ENCODE measurements at regions not wholly inside any gene's neighbourhood (a gene's known extent, or its start where the extent isn't known, plus 50 kb on each side); places are given as distances from the start of the nearest gene placed in this dataset.
"Not testable (repeated sequence)": the region's sequence is repeated elsewhere in the genome, so short reads cannot be mapped to it uniquely, and the experiment has no call there.

DNA sequence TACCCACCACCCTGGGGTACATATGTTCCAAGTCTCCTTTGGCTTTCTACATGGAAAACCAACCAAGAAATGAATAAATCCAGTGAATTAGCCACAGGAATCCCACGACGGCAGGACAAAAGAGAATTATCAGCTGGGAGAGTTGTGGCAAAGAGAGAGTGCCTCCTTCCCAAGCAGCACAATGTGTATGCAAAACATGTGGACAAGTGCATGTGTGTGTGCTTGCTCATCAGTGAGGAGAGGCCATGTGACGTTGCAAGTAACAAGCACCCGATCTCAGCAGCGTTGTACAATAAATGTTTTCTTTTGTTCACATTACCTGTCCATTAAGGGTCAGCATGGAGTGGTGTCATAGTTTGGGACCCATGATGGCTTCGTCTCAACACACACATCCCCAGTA is 50.0 kb upstream of the EMX2 start:
- no peak for DNase-seq
- H3K4me3 Mint-ChIP-seq: no peak overlapping the region
- ChIA-PET CTCF (no interaction called here), POLR2A (no interaction called here)
- peaks cover 23% of the 10 kb centered on the region for H3K27me3 Mint-ChIP-seq
- no peaks in the 10 kb centered on the region for H3K36me3 Mint-ChIP-seq
- H3K4me1 Mint-ChIP-seq (ENCODE audit: low read depth): no peaks in the 10 kb centered on the region
- H3K27ac Mint-ChIP-seq: no peak overlapping the region
- H3K9me3 Mint-ChIP-seq: no peaks in the 10 kb centered on the region
- intact Hi-C loops (cut with micrococcal nuclease): no loop called here

DNA sequence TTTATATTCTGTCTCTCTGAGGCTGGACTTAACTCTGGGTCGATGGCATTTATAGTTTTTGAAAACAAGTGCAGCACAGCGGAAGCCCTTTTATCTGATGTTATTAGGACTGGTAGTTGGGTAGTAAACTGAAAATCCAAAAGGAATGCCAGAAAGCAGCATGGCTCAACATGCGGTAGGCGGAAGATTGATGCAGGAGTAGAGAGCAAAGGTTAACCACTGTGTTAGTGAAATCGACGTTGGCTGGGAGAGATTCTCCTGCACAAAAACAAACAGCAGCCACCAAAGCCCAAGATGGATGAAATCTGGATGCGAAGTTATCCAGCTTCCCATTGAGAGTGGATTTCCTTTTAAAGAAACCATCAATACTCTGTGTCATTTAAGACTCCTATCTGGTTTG is 54.5 kb upstream of the EMX2 start:
- ChIA-PET POLR2A (no interaction called here), CTCF (no interaction called here)
- Mint-ChIP-seq H3K9me3 (no peaks in the 10 kb centered on the region), H3K27me3 (peaks cover 7% of the 10 kb centered on the region), H3K36me3 (no peaks in the 10 kb centered on the region), H3K4me1 (ENCODE audit: low read depth) (no peaks in the 10 kb centered on the region), H3K4me3 (no peak overlapping the region), H3K27ac (no peak overlapping the region)
- DNase-seq: no peak
- intact Hi-C loops (cut with micrococcal nuclease): no loop called here

DNA sequence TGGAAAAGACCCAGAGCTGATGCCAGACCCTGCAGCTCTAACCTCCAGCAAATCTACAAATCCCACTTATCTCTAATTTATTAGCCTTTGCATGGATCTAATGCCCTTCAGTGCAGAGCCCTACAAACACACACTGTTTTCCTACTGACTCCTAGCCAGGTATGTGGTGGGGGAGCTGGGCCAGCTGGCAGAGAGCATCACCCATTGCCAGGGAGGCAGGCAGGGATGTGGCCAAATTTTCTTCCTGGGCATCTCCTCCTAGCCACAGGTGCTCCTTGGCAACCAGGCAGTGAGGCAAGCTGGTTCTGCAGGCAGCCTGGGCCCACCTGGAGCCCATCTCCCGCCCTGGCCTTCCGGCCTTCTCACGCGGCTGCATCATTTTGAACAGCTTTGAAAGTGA is 55.9 kb upstream of the EMX2 start:
- ChIA-PET CTCF (interaction anchor here (1.0 kb wide), 1 partner anchor 10 kb away, joined by 3 read pairs; no protein-coding TSS in a partner anchor), POLR2A (no interaction called here)
- intact Hi-C loops (cut with micrococcal nuclease): no loop called here
- H3K9me3 Mint-ChIP-seq: no peaks in the 10 kb centered on the region
- peaks cover 7% of the 10 kb centered on the region for H3K27me3 Mint-ChIP-seq
- no peak overlapping the region for H3K4me3 Mint-ChIP-seq
- DNase-seq: no peak
- H3K27ac Mint-ChIP-seq: no peak overlapping the region
- no peaks in the 10 kb centered on the region for H3K4me1 Mint-ChIP-seq (ENCODE audit: low read depth)
- no peaks in the 10 kb centered on the region for H3K36me3 Mint-ChIP-seq

GRCh38 chr10:117483056-117483590 is 59.4 kb upstream of the EMX2 start:
- no peak overlapping the region for H3K4me3 Mint-ChIP-seq
- POLR2A ChIA-PET: no interaction called here
- DNase-seq: no peak
- intact Hi-C loops (cut with micrococcal nuclease): no loop called here
- H3K27ac Mint-ChIP-seq: no peak overlapping the region
- peaks cover 4% of the 10 kb centered on the region for H3K27me3 Mint-ChIP-seq
- H3K9me3 Mint-ChIP-seq: no peaks in the 10 kb centered on the region
- H3K36me3 Mint-ChIP-seq: no peaks in the 10 kb centered on the region
- no peaks in the 10 kb centered on the region for H3K4me1 Mint-ChIP-seq (ENCODE audit: low read depth)
- CTCF ChIA-PET: no interaction called here

GRCh38 chr10:117481011-117481410 is 61.5 kb upstream of the EMX2 start:
- H3K4me1 Mint-ChIP-seq (ENCODE audit: low read depth); DNase-seq; CTCF ChIA-PET; intact Hi-C loops (cut with micrococcal nuclease); H3K4me3 Mint-ChIP-seq; H3K27ac Mint-ChIP-seq; POLR2A ChIA-PET; H3K9me3 Mint-ChIP-seq; H3K36me3 Mint-ChIP-seq: not testable (repeated sequence)
- H3K27me3 Mint-ChIP-seq: peaks cover 11% of the 10 kb centered on the region

DNA sequence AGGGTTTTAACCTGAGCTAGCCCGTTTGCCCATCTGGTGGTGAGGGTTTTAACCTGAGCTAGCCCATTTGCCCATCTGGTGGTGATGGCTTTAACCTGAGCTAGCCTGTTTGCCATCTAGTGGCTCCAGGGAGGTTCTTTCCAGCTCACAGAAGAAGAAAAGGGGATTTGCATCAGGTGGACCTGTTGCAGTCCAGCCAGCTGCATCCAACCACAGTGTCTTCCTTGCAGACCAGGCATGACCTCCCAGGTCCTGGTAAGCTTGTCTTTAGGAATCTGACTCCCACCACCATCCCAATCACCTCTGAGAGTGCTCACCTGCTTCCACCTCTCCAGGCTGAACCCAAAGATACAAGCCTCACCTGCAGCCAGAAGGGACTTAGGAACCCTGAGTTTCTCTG is 62.4 kb upstream of the EMX2 start:
- CTCF ChIA-PET: interaction anchor here (0.8 kb wide), 1 partner anchor 263 kb away, joined by 3 read pairs; no protein-coding TSS in a partner anchor
- no peaks in the 10 kb centered on the region for H3K36me3 Mint-ChIP-seq
- H3K4me3 Mint-ChIP-seq: no peak overlapping the region
- no peak for DNase-seq
- peaks cover 11% of the 10 kb centered on the region for H3K27me3 Mint-ChIP-seq
- H3K9me3 Mint-ChIP-seq: no peaks in the 10 kb centered on the region
- H3K4me1 Mint-ChIP-seq (ENCODE audit: low read depth): no peaks in the 10 kb centered on the region
- POLR2A ChIA-PET: no interaction called here
- no peak overlapping the region for H3K27ac Mint-ChIP-seq
- intact Hi-C loops (cut with micrococcal nuclease): no loop called here

DNA sequence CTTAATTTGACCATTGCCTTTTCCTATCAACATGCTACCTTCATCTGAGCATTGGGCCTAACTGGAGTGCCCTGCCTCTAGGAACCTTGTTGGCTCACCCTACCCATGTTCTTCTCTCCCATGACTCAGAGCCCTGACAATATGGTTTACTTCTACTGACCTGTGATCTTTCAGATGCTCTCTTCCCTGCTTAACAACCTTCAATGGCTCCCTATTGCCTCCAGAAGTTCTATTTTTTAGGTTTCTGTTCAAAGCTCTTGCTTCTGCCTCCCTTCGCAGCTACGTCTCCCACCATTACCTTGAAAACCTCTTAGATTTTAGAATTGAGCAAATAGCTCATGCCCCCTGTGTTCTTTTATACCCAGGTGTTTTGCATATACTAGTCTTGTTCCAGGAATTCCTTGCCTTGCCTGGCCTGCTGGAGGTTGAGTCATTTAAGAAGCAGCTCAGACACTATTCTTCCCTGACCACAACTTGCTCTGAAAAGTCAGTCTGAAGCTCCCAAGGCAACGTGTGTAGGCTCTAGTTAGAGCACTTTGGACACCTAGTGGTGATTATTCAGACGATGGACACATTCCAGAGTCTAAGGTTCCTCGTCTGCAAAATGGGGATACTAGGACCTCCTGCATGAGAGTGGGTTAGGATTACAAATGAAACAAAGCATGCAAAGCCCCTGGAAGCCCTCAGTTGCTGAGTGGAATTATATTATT is 64.4 kb upstream of the EMX2 start:
- Mint-ChIP-seq H3K36me3 (no peaks in the 10 kb centered on the region), H3K9me3 (no peaks in the 10 kb centered on the region), H3K27me3 (peaks cover 13% of the 10 kb centered on the region), H3K4me3 (no peak overlapping the region), H3K4me1 (ENCODE audit: low read depth) (no peaks in the 10 kb centered on the region), H3K27ac (no peak overlapping the region)
- intact Hi-C loops (cut with micrococcal nuclease): no loop called here
- no peak for DNase-seq
- ChIA-PET CTCF (interaction anchor here (1.5 kb wide), 1 partner anchor 262 kb away, joined by 5 read pairs; no protein-coding TSS in a partner anchor), POLR2A (no interaction called here)

- H3K27ac Mint-ChIP-seq: no peak overlapping the region
- ChIA-PET POLR2A (no interaction called here), CTCF (interaction anchor here (1.5 kb wide), 1 partner anchor 261 kb away, joined by 5 read pairs; no protein-coding TSS in a partner anchor)
- intact Hi-C loops (cut with micrococcal nuclease): no loop called here
- H3K27me3 Mint-ChIP-seq: peaks cover 14% of the 10 kb centered on the region
- no peaks in the 10 kb centered on the region for H3K36me3 Mint-ChIP-seq
- H3K9me3 Mint-ChIP-seq: no peaks in the 10 kb centered on the region
- DNase-seq: no peak
- no peaks in the 10 kb centered on the region for H3K4me1 Mint-ChIP-seq (ENCODE audit: low read depth)
- H3K4me3 Mint-ChIP-seq: no peak overlapping the region
Observed at GRCh38 chr10:117477211-117477947, 65.2 kb upstream of the EMX2 start.

DNA sequence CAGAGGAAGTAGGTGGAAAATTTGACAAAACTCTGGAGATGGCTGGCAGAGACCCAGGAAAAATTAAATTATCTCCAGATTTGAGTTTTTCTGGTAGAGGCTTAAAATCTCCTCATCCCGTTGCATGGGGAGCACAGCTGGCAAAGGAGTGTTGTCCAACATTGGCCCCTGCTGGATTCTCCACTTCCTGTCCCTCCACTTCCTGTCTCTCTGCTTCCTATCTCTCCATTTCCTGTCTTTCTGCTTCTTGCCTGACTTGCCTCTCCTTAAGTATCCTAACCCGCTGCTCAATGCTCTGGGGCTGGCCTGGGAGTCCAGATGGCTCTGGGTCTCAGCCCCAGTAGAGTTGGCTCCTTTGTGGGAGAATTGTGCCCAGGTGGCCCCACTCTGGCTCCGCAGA is 65.8 kb upstream of the EMX2 start:
- ChIA-PET CTCF (interaction anchor here (1.5 to 2.2 kb wide), 2 partner anchors 20 to 260 kb away, joined by 5 read pairs; no protein-coding TSS in a partner anchor), POLR2A (no interaction called here)
- H3K27me3 Mint-ChIP-seq: peaks cover 14% of the 10 kb centered on the region
- H3K36me3 Mint-ChIP-seq: no peaks in the 10 kb centered on the region
- H3K27ac Mint-ChIP-seq: no peak overlapping the region
- DNase-seq: no peak
- intact Hi-C loops (cut with micrococcal nuclease): no loop called here
- no peaks in the 10 kb centered on the region for H3K4me1 Mint-ChIP-seq (ENCODE audit: low read depth)
- no peak overlapping the region for H3K4me3 Mint-ChIP-seq
- no peaks in the 10 kb centered on the region for H3K9me3 Mint-ChIP-seq

- Mint-ChIP-seq H3K27me3 (peaks cover 14% of the 10 kb centered on the region), H3K4me1 (ENCODE audit: low read depth) (no peaks in the 10 kb centered on the region), H3K36me3 (no peaks in the 10 kb centered on the region), H3K27ac (no peak overlapping the region), H3K9me3 (no peaks in the 10 kb centered on the region), H3K4me3 (no peak overlapping the region)
- no peak for DNase-seq
- ChIA-PET CTCF (interaction anchor here (2.2 kb wide), 1 partner anchor 20 kb away, joined by 5 read pairs; no protein-coding TSS in a partner anchor), POLR2A (no interaction called here)
- intact Hi-C loops (cut with micrococcal nuclease): no loop called here
Observed at GRCh38 chr10:117476281-117476680, 66.3 kb upstream of the EMX2 start.

GRCh38 chr10:117472872-117473271 is 69.7 kb upstream of the EMX2 start:
- no peak overlapping the region for H3K27ac Mint-ChIP-seq

DNA sequence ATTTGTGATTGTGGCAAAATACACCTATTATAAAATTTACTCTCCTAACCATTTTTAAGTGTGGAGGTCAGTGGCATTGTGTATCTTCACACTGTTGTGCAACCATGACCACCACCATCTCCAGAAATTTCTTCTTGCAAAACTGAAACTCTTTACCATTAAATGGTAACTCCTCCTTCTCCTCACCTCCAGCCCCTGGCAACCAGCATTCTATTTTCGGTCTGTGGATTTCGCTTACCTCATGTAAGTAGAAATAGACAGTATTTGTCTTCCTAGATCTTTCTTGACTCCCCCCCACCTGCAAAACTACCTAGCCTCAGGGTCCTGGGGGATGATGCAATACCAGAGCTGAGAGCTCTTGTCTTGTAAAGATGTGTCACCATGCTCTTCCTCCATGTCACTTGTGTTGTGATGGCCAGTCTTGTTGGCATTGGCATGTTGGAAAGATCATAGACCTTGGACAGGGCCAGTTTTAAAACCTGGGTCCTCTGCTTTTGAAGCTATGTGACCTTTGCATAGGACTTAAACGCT is 71.1 kb upstream of the EMX2 start:
- Mint-ChIP-seq H3K9me3 (no peaks in the 10 kb centered on the region), H3K4me1 (ENCODE audit: low read depth) (no peaks in the 10 kb centered on the region), H3K27me3 (peaks cover 3% of the 10 kb centered on the region), H3K27ac (no peak overlapping the region), H3K4me3 (no peak overlapping the region), H3K36me3 (no peaks in the 10 kb centered on the region)
- intact Hi-C loops (cut with micrococcal nuclease): no loop called here
- POLR2A ChIA-PET: no interaction called here
- DNase-seq: no peak
- CTCF ChIA-PET: no interaction called here

More at GRCh38 chr10:117472872-117473271, 69.7 kb upstream of the EMX2 start:
- ChIA-PET POLR2A (no interaction called here), CTCF (interaction anchor here (1.0 kb wide), 1 partner anchor 768 kb away, joined by 3 read pairs; no protein-coding TSS in a partner anchor)
- Mint-ChIP-seq H3K4me3 (no peak overlapping the region), H3K4me1 (ENCODE audit: low read depth) (no peaks in the 10 kb centered on the region), H3K27me3 (peaks cover 8% of the 10 kb centered on the region), H3K9me3 (no peaks in the 10 kb centered on the region), H3K36me3 (no peaks in the 10 kb centered on the region)
- no peak for DNase-seq
- intact Hi-C loops (cut with micrococcal nuclease): no loop called here
